ENCODE measurements at regions not wholly inside any gene's neighbourhood (a gene's known extent, or its start where the extent isn't known, plus 50 kb on each side); places are given as distances from the start of the nearest gene placed in this dataset.

DNA sequence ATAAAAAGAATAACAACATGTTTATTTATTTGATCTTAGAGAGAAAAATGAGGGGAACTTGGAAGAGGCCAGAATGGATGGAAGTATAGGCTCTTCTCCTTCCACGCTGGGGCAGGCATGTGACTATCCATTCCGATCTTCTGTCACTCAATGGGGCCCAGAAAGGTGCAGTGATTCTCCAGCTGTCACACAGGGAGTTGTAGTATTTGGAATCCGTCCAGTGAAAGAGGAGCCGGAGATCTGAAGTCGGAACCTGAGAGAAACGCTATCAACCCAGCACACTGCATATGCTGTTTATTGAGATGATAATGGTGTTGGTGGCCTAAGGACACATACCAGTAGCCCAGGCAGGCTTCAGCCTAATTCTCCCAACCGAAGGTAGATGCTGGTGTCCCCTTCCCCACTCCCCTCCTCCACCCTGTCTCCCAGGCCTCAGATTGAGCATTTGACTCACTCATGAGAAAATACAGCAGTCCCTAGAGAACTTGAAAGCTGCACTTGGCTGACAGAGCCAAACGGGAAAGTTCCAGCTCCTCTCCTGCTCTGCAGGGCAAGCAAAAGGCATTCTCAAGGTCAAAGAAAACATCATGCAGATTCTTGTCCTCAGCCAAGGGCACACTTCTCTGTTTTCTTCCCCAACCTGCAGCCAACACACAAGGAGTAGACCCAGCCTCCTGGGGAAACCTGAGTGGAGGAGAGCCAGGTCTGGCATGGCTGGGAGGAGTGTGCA, 100.4 kb downstream of the IRF2BPL start (continued):
- TF ChIP-seq STAT1 (IDR thresholded peaks at IDR 0.05; ENCODE audit: unreplicated experiment): no peak
- TF ChIP-seq, protein P1, sequence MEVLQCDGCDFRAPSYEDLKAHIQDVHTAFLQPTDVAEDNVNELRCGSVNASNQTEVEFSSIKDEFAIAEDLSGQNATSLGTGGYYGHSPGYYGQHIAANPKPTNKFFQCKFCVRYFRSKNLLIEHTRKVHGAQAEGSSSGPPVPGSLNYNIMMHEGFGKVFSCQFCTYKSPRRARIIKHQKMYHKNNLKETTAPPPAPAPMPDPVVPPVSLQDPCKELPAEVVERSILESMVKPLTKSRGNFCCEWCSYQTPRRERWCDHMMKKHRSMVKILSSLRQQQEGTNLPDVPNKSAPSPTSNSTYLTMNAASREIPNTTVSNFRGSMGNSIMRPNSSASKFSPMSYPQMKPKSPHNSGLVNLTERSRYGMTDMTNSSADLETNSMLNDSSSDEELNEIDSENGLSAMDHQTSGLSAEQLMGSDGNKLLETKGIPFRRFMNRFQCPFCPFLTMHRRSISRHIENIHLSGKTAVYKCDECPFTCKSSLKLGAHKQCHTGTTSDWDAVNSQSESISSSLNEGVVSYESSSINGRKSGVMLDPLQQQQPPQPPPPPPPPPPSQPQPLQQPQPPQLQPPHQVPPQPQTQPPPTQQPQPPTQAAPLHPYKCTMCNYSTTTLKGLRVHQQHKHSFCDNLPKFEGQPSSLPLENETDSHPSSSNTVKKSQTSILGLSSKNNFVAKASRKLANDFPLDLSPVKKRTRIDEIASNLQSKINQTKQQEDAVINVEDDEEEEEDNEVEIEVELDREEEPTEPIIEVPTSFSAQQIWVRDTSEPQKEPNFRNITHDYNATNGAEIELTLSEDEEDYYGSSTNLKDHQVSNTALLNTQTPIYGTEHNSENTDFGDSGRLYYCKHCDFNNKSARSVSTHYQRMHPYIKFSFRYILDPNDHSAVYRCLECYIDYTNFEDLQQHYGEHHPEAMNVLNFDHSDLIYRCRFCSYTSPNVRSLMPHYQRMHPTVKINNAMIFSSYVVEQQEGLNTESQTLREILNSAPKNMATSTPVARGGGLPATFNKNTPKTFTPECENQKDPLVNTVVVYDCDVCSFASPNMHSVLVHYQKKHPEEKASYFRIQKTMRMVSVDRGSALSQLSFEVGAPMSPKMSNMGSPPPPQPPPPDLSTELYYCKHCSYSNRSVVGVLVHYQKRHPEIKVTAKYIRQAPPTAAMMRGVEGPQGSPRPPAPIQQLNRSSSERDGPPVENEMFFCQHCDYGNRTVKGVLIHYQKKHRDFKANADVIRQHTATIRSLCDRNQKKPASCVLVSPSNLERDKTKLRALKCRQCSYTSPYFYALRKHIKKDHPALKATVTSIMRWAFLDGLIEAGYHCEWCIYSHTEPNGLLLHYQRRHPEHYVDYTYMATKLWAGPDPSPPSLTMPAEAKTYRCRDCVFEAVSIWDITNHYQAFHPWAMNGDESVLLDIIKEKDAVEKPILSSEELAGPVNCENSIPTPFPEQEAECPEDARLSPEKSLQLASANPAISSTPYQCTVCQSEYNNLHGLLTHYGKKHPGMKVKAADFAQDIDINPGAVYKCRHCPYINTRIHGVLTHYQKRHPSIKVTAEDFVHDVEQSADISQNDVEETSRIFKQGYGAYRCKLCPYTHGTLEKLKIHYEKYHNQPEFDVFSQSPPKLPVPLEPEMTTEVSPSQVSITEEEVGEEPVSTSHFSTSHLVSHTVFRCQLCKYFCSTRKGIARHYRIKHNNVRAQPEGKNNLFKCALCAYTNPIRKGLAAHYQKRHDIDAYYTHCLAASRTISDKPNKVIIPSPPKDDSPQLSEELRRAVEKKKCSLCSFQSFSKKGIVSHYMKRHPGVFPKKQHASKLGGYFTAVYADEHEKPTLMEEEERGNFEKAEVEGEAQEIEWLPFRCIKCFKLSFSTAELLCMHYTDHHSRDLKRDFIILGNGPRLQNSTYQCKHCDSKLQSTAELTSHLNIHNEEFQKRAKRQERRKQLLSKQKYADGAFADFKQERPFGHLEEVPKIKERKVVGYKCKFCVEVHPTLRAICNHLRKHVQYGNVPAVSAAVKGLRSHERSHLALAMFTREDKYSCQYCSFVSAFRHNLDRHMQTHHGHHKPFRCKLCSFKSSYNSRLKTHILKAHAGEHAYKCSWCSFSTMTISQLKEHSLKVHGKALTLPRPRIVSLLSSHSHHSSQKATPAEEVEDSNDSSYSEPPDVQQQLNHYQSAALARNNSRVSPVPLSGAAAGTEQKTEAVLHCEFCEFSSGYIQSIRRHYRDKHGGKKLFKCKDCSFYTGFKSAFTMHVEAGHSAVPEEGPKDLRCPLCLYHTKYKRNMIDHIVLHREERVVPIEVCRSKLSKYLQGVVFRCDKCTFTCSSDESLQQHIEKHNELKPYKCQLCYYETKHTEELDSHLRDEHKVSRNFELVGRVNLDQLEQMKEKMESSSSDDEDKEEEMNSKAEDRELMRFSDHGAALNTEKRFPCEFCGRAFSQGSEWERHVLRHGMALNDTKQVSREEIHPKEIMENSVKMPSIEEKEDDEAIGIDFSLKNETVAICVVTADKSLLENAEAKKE (CRISPR knock-in tag; IDR thresholded peaks at IDR 0.05): no peak

DNA sequence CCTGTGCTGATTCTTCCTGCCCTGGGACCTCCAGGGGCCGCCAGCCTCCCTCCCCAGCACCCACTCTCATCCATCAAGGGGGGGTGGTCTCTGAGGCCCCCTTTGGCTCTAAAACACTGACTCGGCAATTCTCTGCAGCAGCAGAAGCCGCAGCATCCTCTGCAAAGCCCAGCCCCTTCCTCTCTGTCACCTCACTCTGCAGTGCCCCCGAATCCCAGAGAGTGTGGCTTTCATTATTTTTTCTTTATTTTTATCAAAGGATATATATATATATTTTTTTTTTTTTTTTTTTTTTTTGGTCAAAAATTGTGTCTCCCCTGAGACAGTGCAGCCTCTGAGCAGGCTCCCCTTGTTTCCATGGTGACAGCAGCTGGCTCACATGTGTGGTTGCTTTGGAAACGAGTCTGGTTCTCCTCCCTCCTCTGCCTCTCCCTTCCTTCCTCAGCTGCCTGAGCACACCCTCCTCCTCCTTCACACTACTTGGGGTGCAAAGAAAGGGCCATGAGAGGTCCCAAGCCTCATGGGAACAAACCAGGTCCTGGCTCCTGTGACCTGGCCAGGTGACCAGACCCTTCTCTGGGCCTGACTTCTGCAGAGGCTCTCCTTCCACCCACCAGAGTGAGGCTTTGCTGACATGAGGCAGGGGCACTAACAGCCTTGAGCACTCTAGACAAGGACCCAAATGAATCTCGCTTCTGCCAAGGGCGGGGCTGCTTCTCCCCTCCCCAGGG, 100.5 kb downstream of the LRRC74A start:
- H2AFZ ChIP-seq: no peak overlapping the region; the same call in 1 of the 2 replicates
- TF ChIP-seq, protein P2, sequence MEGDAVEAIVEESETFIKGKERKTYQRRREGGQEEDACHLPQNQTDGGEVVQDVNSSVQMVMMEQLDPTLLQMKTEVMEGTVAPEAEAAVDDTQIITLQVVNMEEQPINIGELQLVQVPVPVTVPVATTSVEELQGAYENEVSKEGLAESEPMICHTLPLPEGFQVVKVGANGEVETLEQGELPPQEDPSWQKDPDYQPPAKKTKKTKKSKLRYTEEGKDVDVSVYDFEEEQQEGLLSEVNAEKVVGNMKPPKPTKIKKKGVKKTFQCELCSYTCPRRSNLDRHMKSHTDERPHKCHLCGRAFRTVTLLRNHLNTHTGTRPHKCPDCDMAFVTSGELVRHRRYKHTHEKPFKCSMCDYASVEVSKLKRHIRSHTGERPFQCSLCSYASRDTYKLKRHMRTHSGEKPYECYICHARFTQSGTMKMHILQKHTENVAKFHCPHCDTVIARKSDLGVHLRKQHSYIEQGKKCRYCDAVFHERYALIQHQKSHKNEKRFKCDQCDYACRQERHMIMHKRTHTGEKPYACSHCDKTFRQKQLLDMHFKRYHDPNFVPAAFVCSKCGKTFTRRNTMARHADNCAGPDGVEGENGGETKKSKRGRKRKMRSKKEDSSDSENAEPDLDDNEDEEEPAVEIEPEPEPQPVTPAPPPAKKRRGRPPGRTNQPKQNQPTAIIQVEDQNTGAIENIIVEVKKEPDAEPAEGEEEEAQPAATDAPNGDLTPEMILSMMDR (conservative IDR thresholded peaks at IDR 0.05; ENCODE audit: low read depth in 2 of 2): peak in 1 of 2 experiments; percentile 21; a peak in 1 of 4 replicates
- no peak for TF ChIP-seq JUNB (IDR thresholded peaks at IDR 0.05; ENCODE audit: unreplicated experiment)
- Mint-ChIP-seq H3K27me3 (ENCODE audit: insufficient read depth, low read depth, poor library complexity) (peaks cover 28% of the 10 kb centered on the region), H3K9me3 (no peaks in the 10 kb centered on the region), H3K4me1 (peaks cover 66% of the 10 kb centered on the region), H3K36me3 (ENCODE audit: low read depth) (no peaks in the 10 kb centered on the region), H3K27ac (peak overlapping the region; percentile 73; the same call in 1 of the 2 replicates), H3K4me3 (no peak overlapping the region)
- no peak overlapping the region for H3K4me3 ChIP-seq
- no peaks in the 10 kb centered on the region for H3K79me2 ChIP-seq (replicated peaks; ENCODE audit: insufficient read depth)
- peak; percentile 73 for DNase-seq (ENCODE audit: low spot score)
- H3K9me2 ChIP-seq (ENCODE audit: insufficient read depth): no peaks in the 10 kb centered on the region
- H3K4me1 ChIP-seq (ENCODE audit: insufficient read depth): peaks cover 79% of the 10 kb centered on the region
- H4K20me1 ChIP-seq (replicated peaks; ENCODE audit: insufficient read depth): no peaks in the 10 kb centered on the region
- ATAC-seq: peak; percentile 4; the same call in 1 of the 3 replicates
- H3K4me2 ChIP-seq: peak overlapping the region; percentile 48; the same call in 1 of the 2 replicates
- H3K36me3 ChIP-seq (ENCODE audit: insufficient read depth): no peaks in the 10 kb centered on the region
- H3F3A ChIP-seq (replicated peaks; ENCODE audit: low read depth): peaks cover 16% of the 10 kb centered on the region; the same call in 1 of the 2 replicates
- peak overlapping the region; percentile 45; the same call in 1 of the 2 replicates for H3K27ac ChIP-seq (ENCODE audit: low read depth)
- no peaks in the 10 kb centered on the region for H3K27me3 ChIP-seq (ENCODE audit: insufficient read depth)
